CD14-positive monocyte (primary cell): ENCODE measurements at regions not wholly inside any gene's neighbourhood (a gene's known extent, or its start where the extent isn't known, plus 50 kb on each side); places are given as distances from the start of the nearest gene placed in this dataset.

Experiments
- DNase-seq, 3 donors: peaks; one replicate each; pipeline ENCODE4 v3.0.0-alpha.2; 2011 to 2022
- H2AFZ ChIP-seq: 2 replicates; pipeline ENCODE4 v1.6.0; 2012; ENCODE audit warnings: mild to moderate bottlenecking, low read depth, low read length, inconsistent platforms; ENCODE audit not compliant: insufficient read depth, poor library complexity, severe bottlenecking
- H3K27ac ChIP-seq, 2 donors: 1 replicate in 1 of 2; 2 replicates in 1 of 2; pipeline ENCODE4 v1.5.1; 2012 to 2013; ENCODE audit warnings: low read length in 2 of 2, control low read depth in 1 of 2, inconsistent platforms in 1 of 2, low read depth in 1 of 2, mild to moderate bottlenecking in 1 of 2
- H3K27me3 ChIP-seq, 2 donors: one replicate each; pipeline versions ENCODE4 v1.6.0 to v1.6.1; 2011 to 2013; ENCODE audit warnings: low read length in 2 of 2; ENCODE audit not compliant: control insufficient read depth in 2 of 2, insufficient read depth in 2 of 2
- H3K36me3 ChIP-seq, 2 donors: replicated peaks in 1 of 2; 1 replicate in 1 of 2; 2 replicates in 1 of 2; pipeline versions ENCODE4 v1.5.1 to v1.6.1; 2012 to 2013; ENCODE audit warnings: low read length in 2 of 2, control low read depth in 1 of 2, inconsistent platforms in 1 of 2, mild to moderate bottlenecking in 1 of 2; ENCODE audit not compliant: insufficient read depth in 2 of 2, control insufficient read depth in 1 of 2
- H3K4me1 ChIP-seq, 2 donors: 1 replicate in 1 of 2; 2 replicates in 1 of 2; pipeline versions ENCODE4 v1.5.1 to v1.6.1; 2012 to 2013; ENCODE audit warnings: low read length in 2 of 2, control low read depth in 1 of 2, inconsistent platforms in 1 of 2, mild to moderate bottlenecking in 1 of 2, moderate library complexity in 1 of 2; ENCODE audit not compliant: insufficient read depth in 2 of 2, control insufficient read depth in 1 of 2
- H3K4me2 ChIP-seq: replicated peaks from 2 replicates; pipeline ENCODE3; 2012; ENCODE audit warnings: low read length, moderate library complexity, mild to moderate bottlenecking; ENCODE audit not compliant: poor library complexity, severe bottlenecking; ENCODE audit errors: extremely low read depth
- H3K4me3 ChIP-seq, 3 experiments: fragments of 200-600 bp in 1 of 3; sonication (generic) in 1 of 3; replicated peaks in 1 of 3; 1 replicate in 2 of 3; 2 replicates in 1 of 3; pipeline ENCODE4 v1.5.1; 2011 to 2013; ENCODE audit warnings: low read length in 3 of 3, mild to moderate bottlenecking in 3 of 3, control low read depth in 2 of 3, low read depth in 2 of 3, inconsistent platforms in 1 of 3, moderate library complexity in 1 of 3
- H3K79me2 ChIP-seq: 2 replicates; pipeline ENCODE4 v1.6.0; 2012; ENCODE audit warnings: mild to moderate bottlenecking, control low read depth, inconsistent platforms, low read length, moderate library complexity; ENCODE audit not compliant: insufficient read depth
- H3K9ac ChIP-seq: 2 replicates; pipeline ENCODE4 v1.6.0; 2017; ENCODE audit warnings: low read length, mild to moderate bottlenecking; ENCODE audit not compliant: insufficient read depth, poor library complexity, severe bottlenecking
- H3K9me3 ChIP-seq, 2 donors: replicated peaks in 1 of 2; 1 replicate in 1 of 2; 2 replicates in 1 of 2; pipeline versions ENCODE4 v1.5.1 to v1.6.1; 2012 to 2013; ENCODE audit warnings: low read length in 2 of 2, control low read depth in 1 of 2; ENCODE audit not compliant: control insufficient read depth in 1 of 2, insufficient read depth in 1 of 2
- H4K20me1 ChIP-seq: 2 replicates; pipeline ENCODE4 v1.6.0; 2012; ENCODE audit warnings: mild to moderate bottlenecking, low read length, control low read depth, moderate library complexity; ENCODE audit not compliant: insufficient read depth
- H3K27ac Mint-ChIP-seq, 7 donors: one replicate each; pipeline ENCODE4 v1.8.0; 2020; ENCODE audit warnings: mild to moderate bottlenecking in 7 of 7, mixed read lengths in 7 of 7, moderate library complexity in 6 of 7, inconsistent platforms in 2 of 7
- H3K27me3 Mint-ChIP-seq, 3 donors: one replicate each; pipeline ENCODE4 v1.8.0; 2021 to 2022; ENCODE audit warnings: low read depth in 3 of 3, mild to moderate bottlenecking in 3 of 3, mixed read lengths in 3 of 3, moderate library complexity in 3 of 3, inconsistent platforms in 1 of 3
- H3K36me3 Mint-ChIP-seq, 2 donors: one replicate each; pipeline ENCODE4 v1.8.0; 2020; ENCODE audit warnings: mixed read lengths in 2 of 2, inconsistent platforms in 1 of 2, mild to moderate bottlenecking in 1 of 2
- H3K4me1 Mint-ChIP-seq: one replicate; pipeline ENCODE4 v1.8.0; 2020; ENCODE audit warnings: mild to moderate bottlenecking, mixed read lengths
- H3K4me3 Mint-ChIP-seq, 2 donors: one replicate each; pipeline ENCODE4 v1.8.0; 2020; ENCODE audit warnings: mild to moderate bottlenecking in 2 of 2, mixed read lengths in 2 of 2, moderate library complexity in 1 of 2
- H3K9me3 Mint-ChIP-seq, 7 donors: one replicate each; pipeline ENCODE4 v1.8.0; 2020 to 2022; ENCODE audit warnings: mixed read lengths in 7 of 7, mild to moderate bottlenecking in 6 of 7, moderate library complexity in 6 of 7, inconsistent platforms in 2 of 7
- WGBS: methylation state at CpG from one replicate; pipeline ENCODE4 v1.1.5; 2013; ENCODE audit warnings: missing lambda C conversion rate; ENCODE audit not compliant: insufficient coverage; 5-methylcytosine and 5-hydroxymethylcytosine counted together
- intact Hi-C, 2 donors: fragments of 100-400 bp; cut with micrococcal nuclease; formaldehyde crosslinking; loops; one replicate each; pipeline versions ENCODE4 v1.15.0 to v1.15.1; 2023
- TF ChIP-seq, protein P1 (sequence below): fragments of 200-600 bp; IDR thresholded peaks from one replicate; pipeline ENCODE4 v1.8.0; 2022; ENCODE audit warnings: antibody characterized with exemption, mild to moderate bottlenecking

DNA sequence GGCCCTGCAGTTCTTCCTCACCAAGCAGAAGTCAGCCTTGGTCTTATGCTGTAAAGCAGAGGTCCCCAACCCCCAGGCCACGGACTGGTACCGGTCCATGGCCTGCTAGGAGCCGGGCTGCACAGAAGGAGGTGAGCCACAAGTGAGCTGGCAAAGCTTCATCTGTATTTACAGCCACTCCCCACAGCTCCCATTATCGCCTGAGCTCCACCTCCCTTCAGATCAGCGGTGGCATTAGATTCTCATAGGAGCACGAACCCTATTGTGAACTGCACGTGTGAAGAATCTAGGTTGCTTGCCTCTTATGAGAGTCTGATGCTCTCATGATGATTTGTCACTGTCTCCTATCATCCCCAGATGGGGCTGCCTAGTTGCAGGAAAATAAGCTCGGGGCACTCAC lies 87.6 kb upstream of the NEBL start:
- TF ChIP-seq, protein P1, sequence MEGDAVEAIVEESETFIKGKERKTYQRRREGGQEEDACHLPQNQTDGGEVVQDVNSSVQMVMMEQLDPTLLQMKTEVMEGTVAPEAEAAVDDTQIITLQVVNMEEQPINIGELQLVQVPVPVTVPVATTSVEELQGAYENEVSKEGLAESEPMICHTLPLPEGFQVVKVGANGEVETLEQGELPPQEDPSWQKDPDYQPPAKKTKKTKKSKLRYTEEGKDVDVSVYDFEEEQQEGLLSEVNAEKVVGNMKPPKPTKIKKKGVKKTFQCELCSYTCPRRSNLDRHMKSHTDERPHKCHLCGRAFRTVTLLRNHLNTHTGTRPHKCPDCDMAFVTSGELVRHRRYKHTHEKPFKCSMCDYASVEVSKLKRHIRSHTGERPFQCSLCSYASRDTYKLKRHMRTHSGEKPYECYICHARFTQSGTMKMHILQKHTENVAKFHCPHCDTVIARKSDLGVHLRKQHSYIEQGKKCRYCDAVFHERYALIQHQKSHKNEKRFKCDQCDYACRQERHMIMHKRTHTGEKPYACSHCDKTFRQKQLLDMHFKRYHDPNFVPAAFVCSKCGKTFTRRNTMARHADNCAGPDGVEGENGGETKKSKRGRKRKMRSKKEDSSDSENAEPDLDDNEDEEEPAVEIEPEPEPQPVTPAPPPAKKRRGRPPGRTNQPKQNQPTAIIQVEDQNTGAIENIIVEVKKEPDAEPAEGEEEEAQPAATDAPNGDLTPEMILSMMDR = no peak
- H3K4me1 Mint-ChIP-seq = no peaks in the 10 kb centered on the region
- no peaks in the 10 kb centered on the region for H3K36me3 ChIP-seq
- DNase-seq = no peak
- H3K9ac ChIP-seq = no peak overlapping the region
- peaks cover 0 to 4% (median 1%) of the 10 kb centered on the region in 3 donors for H3K27me3 Mint-ChIP-seq
- peaks cover 0 to 3% of the 10 kb centered on the region in 2 donors for H3K9me3 ChIP-seq
- no peak overlapping the region for H3K27ac ChIP-seq
- H4K20me1 ChIP-seq = no peaks in the 10 kb centered on the region
- no peaks in the 10 kb centered on the region for H3K4me1 ChIP-seq
- H3K9me3 Mint-ChIP-seq = peaks cover 0 to 6% (median 0%) of the 10 kb centered on the region in 7 donors
- H3K4me3 Mint-ChIP-seq = no peak overlapping the region
- H3K4me2 ChIP-seq = no peak overlapping the region
- intact Hi-C loops = no loop called here
- H3K27me3 ChIP-seq = no peaks in the 10 kb centered on the region
- H3K27ac Mint-ChIP-seq = no peak overlapping the region
- no peaks in the 10 kb centered on the region for H3K79me2 ChIP-seq
- WGBS = 88% methylated on average over 7 of the region's 8 CpGs
- H3K4me3 ChIP-seq = no peak overlapping the region
- no peak overlapping the region for H2AFZ ChIP-seq
- no peaks in the 10 kb centered on the region for H3K36me3 Mint-ChIP-seq

DNA sequence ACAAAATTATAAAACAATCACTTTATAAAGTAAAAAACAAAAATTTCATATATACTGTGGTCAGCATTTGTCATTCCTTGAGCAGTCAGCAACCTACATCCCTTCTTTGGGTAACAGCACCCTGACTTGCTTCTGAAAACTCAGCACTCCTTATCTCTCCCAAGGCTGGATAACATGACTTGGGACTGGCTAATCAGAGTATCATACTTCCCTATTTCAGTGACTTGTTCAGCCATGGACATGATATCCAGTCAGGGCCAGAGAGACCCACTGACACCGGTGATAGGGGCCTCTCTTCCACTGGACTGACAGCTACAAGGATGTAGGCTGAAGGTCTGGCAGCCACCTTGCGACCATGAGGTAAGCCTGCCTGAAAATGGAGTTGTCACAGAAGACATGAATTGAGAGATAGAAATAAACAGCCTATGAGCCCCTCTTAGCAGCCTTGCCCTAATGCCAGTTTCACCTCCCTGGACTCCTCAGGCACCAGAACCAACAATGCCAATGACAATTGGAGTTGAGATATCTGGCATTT lies 84.4 kb upstream of the NEBL start:
- Histone ChIP-seq H3K4me2 (no peak overlapping the region), H3K27me3 (no peaks in the 10 kb centered on the region), H4K20me1 (no peaks in the 10 kb centered on the region), H3K4me3 (no peak overlapping the region), H3K36me3 (no peaks in the 10 kb centered on the region), H3K27ac (no peak overlapping the region), H3K79me2 (no peaks in the 10 kb centered on the region), H3K9me3 (peaks cover 0 to 3% of the 10 kb centered on the region in 2 donors), H3K4me1 (no peaks in the 10 kb centered on the region), H3K9ac (no peak overlapping the region), H2AFZ (no peak overlapping the region)
- TF ChIP-seq, protein P1 = no peak
- no peaks in the 10 kb centered on the region for H3K4me1 Mint-ChIP-seq
- H3K4me3 Mint-ChIP-seq = no peak overlapping the region
- no peaks in the 10 kb centered on the region for H3K36me3 Mint-ChIP-seq
- no peak for DNase-seq
- 100% methylated on average over 1 of the region's 2 CpGs for WGBS
- intact Hi-C loops = no loop called here
- peaks cover 0 to 4% (median 0%) of the 10 kb centered on the region in 3 donors for H3K27me3 Mint-ChIP-seq
- H3K27ac Mint-ChIP-seq = no peak overlapping the region
- peaks cover 0 to 9% (median 0%) of the 10 kb centered on the region in 7 donors for H3K9me3 Mint-ChIP-seq
